GM23338 (cell line): ENCODE measurements at regions not wholly inside any gene's neighbourhood (a gene's known extent, or its start where the extent isn't known, plus 50 kb on each side); places are given as distances from the start of the nearest gene placed in this dataset.

Experiments
- CREB1 ChIP-seq: fragments of 250-450 bp; sonication (Bioruptor Pico); IDR thresholded peaks from 2 replicates; pipeline ENCODE4 v1.5.0; 2020; ENCODE audit warnings: low read depth, mild to moderate bottlenecking, moderate library complexity
- CTCF ChIP-seq, 2 experiments: fragments of 200-600 bp in 1 of 2; sonication (generic) in 1 of 2; conservative IDR thresholded peaks; 2 replicates each; pipeline versions ENCODE4 v1.5.1 to v1.6.1; 2016 to 2017; ENCODE audit warnings: antibody characterized with exemption in 2 of 2, low read depth in 2 of 2, mild to moderate bottlenecking in 2 of 2, moderate library complexity in 1 of 2
- ETS1 ChIP-seq: IDR thresholded peaks from 2 replicates; pipeline ENCODE4 v1.6.1; 2016; ENCODE audit warnings: antibody characterized with exemption
- EZH2 ChIP-seq: fragments of 200-600 bp; sonication (generic); IDR thresholded peaks from one replicate; pipeline ENCODE4 v1.8.0; 2017; ENCODE audit warnings: antibody characterized with exemption, mild to moderate bottlenecking, low read depth; ENCODE audit not compliant: unreplicated experiment
- EZH2phosphoT487 ChIP-seq: fragments of 200-600 bp; sonication (generic); IDR thresholded peaks from one replicate; pipeline ENCODE4 v1.8.1; 2018; ENCODE audit warnings: antibody characterized with exemption; ENCODE audit not compliant: unreplicated experiment
- JUNB ChIP-seq: IDR thresholded peaks from one replicate; pipeline ENCODE4 v1.6.1; 2016; ENCODE audit warnings: antibody characterized with exemption; ENCODE audit not compliant: unreplicated experiment
- POLR2AphosphoS5 ChIP-seq: IDR thresholded peaks from 2 replicates; pipeline ENCODE4 v1.6.1; 2016; ENCODE audit warnings: antibody characterized with exemption, low read depth
- REST ChIP-seq: IDR thresholded peaks from one replicate; pipeline ENCODE4 v1.6.1; 2018; ENCODE audit warnings: antibody characterized with exemption; ENCODE audit not compliant: unreplicated experiment
- ZNF114 ChIP-seq: fragments of 250-450 bp; sonication (Bioruptor Pico); IDR thresholded peaks from 2 replicates; pipeline ENCODE4 v1.5.0; 2020; ENCODE audit warnings: mild to moderate bottlenecking, moderate library complexity

- no peak for TF ChIP-seq CTCF (conservative IDR thresholded peaks at IDR 0.05; ENCODE audit: low read depth in 2 of 2)
- TF ChIP-seq POLR2AphosphoS5 = no peak
- TF ChIP-seq EZH2phosphoT487 = no peak
- TF ChIP-seq CREB1 (CRISPR knock-in tag) = no peak
- no peak for TF ChIP-seq EZH2
- TF ChIP-seq REST = no peak
- no peak for TF ChIP-seq ETS1
- TF ChIP-seq ZNF114 (CRISPR knock-in tag) = no peak
- no peak for TF ChIP-seq JUNB
These were observed 75.6 kb upstream of the RFC3 start for GRCh38 chr13:33742321-33742720.
